Neural cell (in vitro differentiated cells): ENCODE measurements at regions not wholly inside any gene's neighbourhood (a gene's known extent, or its start where the extent isn't known, plus 50 kb on each side); places are given as distances from the start of the nearest gene placed in this dataset.

Experiments used
- H2AFZ ChIP-seq: fragments of 200-600, 300-800 bp; sonication (generic), shearing (Covaris generic); 2 replicates; pipeline ENCODE4 v1.6.0; 2014; ENCODE audit warnings: low read depth, mild to moderate bottlenecking, antibody characterized with exemption, low read length, moderate library complexity
- H3F3A ChIP-seq: fragments of 200-600 bp; shearing (Covaris generic); 2 replicates; pipeline ENCODE4 v1.6.1; 2016; ENCODE audit warnings: mild to moderate bottlenecking, moderate library complexity, mixed read lengths, antibody characterized with exemption, low read length; ENCODE audit not compliant: insufficient read depth, poor library complexity, severe bottlenecking
- H3K27ac ChIP-seq: fragments of 200-600, 300-800 bp; sonication (generic), shearing (Covaris generic); 2 replicates; pipeline ENCODE4 v1.5.1; 2014; ENCODE audit warnings: mild to moderate bottlenecking, low read length, moderate library complexity
- H3K27me3 ChIP-seq: fragments of 300-800, 200-600 bp; sonication (generic), shearing (Covaris generic); 2 replicates; pipeline ENCODE4 v1.6.0; 2014; ENCODE audit warnings: mild to moderate bottlenecking, low read depth, low read length, moderate library complexity; ENCODE audit not compliant: insufficient read depth
- H3K36me3 ChIP-seq: fragments of 300-800, 200-600 bp; sonication (generic), shearing (Covaris generic); 2 replicates; pipeline ENCODE4 v1.5.1; 2014; ENCODE audit warnings: mild to moderate bottlenecking, antibody characterized with exemption, low read length, moderate library complexity; ENCODE audit not compliant: insufficient read depth
- H3K4me2 ChIP-seq: fragments of 300-800, 200-600 bp; sonication (generic), shearing (Covaris generic); 2 replicates; pipeline ENCODE4 v1.6.0; 2014; ENCODE audit warnings: mild to moderate bottlenecking, low read length
- H3K4me3 ChIP-seq: fragments of 300-800, 200-600 bp; sonication (generic), shearing (Covaris generic); 2 replicates; pipeline ENCODE4 v1.5.1; 2014; ENCODE audit warnings: mild to moderate bottlenecking, low read length, moderate library complexity
- H3K79me2 ChIP-seq: fragments of 200-600 bp; shearing (Covaris generic); replicated peaks from 2 replicates; pipeline ENCODE4 v1.6.0; 2014; ENCODE audit warnings: mild to moderate bottlenecking, low read length, moderate library complexity; ENCODE audit not compliant: insufficient read depth
- H3K9ac ChIP-seq: fragments of 300-800, 200-600 bp; sonication (generic), shearing (Covaris generic); 2 replicates; pipeline ENCODE4 v1.6.1; 2016; ENCODE audit warnings: mild to moderate bottlenecking, low read length, mixed read lengths
- H3K9me2 ChIP-seq: fragments of 200-600 bp; shearing (Covaris generic); 2 replicates; pipeline ENCODE4 v1.6.1; 2016; ENCODE audit warnings: mild to moderate bottlenecking, low read length, mixed read lengths; ENCODE audit not compliant: insufficient read depth
- H3K9me3 ChIP-seq: fragments of 200-600, 300-800 bp; sonication (generic), shearing (Covaris generic); 2 replicates; pipeline ENCODE4 v1.6.1; 2016; ENCODE audit warnings: mild to moderate bottlenecking, mixed run types, low read length, moderate library complexity, mixed read lengths
- H4K20me1 ChIP-seq: fragments of 200-600 bp; shearing (Covaris generic); 2 replicates; pipeline ENCODE4 v1.6.1; 2016; ENCODE audit warnings: mild to moderate bottlenecking, mixed run types; ENCODE audit not compliant: insufficient read depth
- EP300 ChIP-seq: fragments of 450-650 bp; conservative IDR thresholded peaks from 2 replicates; pipeline ENCODE4 v1.6.1; 2014; ENCODE audit warnings: antibody characterized with exemption, mild to moderate bottlenecking, moderate library complexity; ENCODE audit not compliant: poor library complexity, severe bottlenecking
- EZH2 ChIP-seq: fragments of 200-600, 300-800 bp; shearing (Covaris generic), sonication (generic); IDR thresholded peaks from 2 replicates; pipeline ENCODE4 v1.6.1; 2014; ENCODE audit warnings: antibody characterized with exemption, low read length, borderline replicate concordance, mild to moderate bottlenecking; ENCODE audit not compliant: insufficient read depth, poor library complexity, severe bottlenecking
- MXI1 ChIP-seq: fragments of 450-650 bp; conservative IDR thresholded peaks from 2 replicates; pipeline ENCODE4 v1.6.1; 2014; ENCODE audit warnings: antibody characterized with exemption, mild to moderate bottlenecking; ENCODE audit not compliant: poor library complexity, severe bottlenecking
- POLR2AphosphoS5 ChIP-seq: IDR thresholded peaks from 2 replicates; pipeline ENCODE4 v1.6.1; 2012
- RAD21 ChIP-seq: fragments of 450-650 bp; conservative IDR thresholded peaks from 2 replicates; pipeline ENCODE4 v1.6.1; 2014; ENCODE audit warnings: antibody characterized with exemption, mild to moderate bottlenecking, moderate library complexity
- SMC3 ChIP-seq: fragments of 450-650 bp; conservative IDR thresholded peaks from 2 replicates; pipeline ENCODE4 v1.6.1; 2014; ENCODE audit warnings: antibody characterized with exemption, mild to moderate bottlenecking, moderate library complexity; ENCODE audit not compliant: poor library complexity
- TAF1 ChIP-seq: IDR thresholded peaks from 2 replicates; pipeline ENCODE4 v1.6.1; 2012; ENCODE audit warnings: low read depth
- TF ChIP-seq, protein P1 (sequence below): fragments of 450-650 bp; IDR thresholded peaks from 2 replicates; pipeline ENCODE4 v1.5.1; 2014; ENCODE audit warnings: antibody characterized with exemption, mild to moderate bottlenecking, moderate library complexity; ENCODE audit not compliant: poor library complexity, severe bottlenecking
- TF ChIP-seq, protein P2 (sequence below): IDR thresholded peaks from 2 replicates; pipeline ENCODE4 v1.6.1; 2012; ENCODE audit warnings: borderline replicate concordance

DNA sequence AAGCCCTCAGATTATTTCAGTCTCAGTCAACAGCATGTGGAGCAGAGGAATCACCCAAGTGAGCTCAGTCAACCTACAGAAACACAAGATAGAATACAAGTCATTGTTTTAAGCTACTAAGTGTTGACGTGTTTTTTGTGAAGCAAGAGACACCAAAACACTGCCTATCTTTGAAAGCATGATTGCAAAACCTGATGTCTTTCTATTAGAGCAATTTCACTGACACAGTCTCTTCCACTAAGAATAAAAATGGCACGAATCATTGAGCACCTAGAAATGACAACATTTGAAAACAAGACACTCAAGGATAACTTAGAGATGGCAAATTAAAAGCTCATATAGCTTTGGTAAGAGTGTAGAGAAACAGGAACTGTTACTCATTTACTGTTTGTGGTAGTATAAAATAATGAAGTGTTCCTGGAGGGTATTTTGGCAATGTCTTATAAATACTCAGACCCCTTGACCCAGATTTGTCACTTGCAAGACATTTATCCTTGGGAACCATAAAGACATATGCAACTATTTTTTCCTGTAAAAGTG lies 407.1 kb upstream of the XYLT1 start:
- Histone ChIP-seq H3K36me3 (no peaks in the 10 kb centered on the region), H3K27ac (no peak overlapping the region), H2AFZ (no peak overlapping the region), H3K9ac (no peak overlapping the region), H3K4me2 (no peak overlapping the region), H3K9me2 (no peaks in the 10 kb centered on the region), H4K20me1 (no peaks in the 10 kb centered on the region), H3K9me3 (no peaks in the 10 kb centered on the region), H3K4me3 (no peak overlapping the region), H3F3A (no peaks in the 10 kb centered on the region), H3K27me3 (no peaks in the 10 kb centered on the region), H3K79me2 (no peaks in the 10 kb centered on the region)
- TF ChIP-seq, protein P1, sequence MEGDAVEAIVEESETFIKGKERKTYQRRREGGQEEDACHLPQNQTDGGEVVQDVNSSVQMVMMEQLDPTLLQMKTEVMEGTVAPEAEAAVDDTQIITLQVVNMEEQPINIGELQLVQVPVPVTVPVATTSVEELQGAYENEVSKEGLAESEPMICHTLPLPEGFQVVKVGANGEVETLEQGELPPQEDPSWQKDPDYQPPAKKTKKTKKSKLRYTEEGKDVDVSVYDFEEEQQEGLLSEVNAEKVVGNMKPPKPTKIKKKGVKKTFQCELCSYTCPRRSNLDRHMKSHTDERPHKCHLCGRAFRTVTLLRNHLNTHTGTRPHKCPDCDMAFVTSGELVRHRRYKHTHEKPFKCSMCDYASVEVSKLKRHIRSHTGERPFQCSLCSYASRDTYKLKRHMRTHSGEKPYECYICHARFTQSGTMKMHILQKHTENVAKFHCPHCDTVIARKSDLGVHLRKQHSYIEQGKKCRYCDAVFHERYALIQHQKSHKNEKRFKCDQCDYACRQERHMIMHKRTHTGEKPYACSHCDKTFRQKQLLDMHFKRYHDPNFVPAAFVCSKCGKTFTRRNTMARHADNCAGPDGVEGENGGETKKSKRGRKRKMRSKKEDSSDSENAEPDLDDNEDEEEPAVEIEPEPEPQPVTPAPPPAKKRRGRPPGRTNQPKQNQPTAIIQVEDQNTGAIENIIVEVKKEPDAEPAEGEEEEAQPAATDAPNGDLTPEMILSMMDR, result no peak
- TF ChIP-seq MXI1 (no peak), EP300 (no peak), POLR2AphosphoS5 (no peak), EZH2 (no peak), SMC3 (no peak), RAD21 (no peak), TAF1 (no peak)
- TF ChIP-seq, protein P2, sequence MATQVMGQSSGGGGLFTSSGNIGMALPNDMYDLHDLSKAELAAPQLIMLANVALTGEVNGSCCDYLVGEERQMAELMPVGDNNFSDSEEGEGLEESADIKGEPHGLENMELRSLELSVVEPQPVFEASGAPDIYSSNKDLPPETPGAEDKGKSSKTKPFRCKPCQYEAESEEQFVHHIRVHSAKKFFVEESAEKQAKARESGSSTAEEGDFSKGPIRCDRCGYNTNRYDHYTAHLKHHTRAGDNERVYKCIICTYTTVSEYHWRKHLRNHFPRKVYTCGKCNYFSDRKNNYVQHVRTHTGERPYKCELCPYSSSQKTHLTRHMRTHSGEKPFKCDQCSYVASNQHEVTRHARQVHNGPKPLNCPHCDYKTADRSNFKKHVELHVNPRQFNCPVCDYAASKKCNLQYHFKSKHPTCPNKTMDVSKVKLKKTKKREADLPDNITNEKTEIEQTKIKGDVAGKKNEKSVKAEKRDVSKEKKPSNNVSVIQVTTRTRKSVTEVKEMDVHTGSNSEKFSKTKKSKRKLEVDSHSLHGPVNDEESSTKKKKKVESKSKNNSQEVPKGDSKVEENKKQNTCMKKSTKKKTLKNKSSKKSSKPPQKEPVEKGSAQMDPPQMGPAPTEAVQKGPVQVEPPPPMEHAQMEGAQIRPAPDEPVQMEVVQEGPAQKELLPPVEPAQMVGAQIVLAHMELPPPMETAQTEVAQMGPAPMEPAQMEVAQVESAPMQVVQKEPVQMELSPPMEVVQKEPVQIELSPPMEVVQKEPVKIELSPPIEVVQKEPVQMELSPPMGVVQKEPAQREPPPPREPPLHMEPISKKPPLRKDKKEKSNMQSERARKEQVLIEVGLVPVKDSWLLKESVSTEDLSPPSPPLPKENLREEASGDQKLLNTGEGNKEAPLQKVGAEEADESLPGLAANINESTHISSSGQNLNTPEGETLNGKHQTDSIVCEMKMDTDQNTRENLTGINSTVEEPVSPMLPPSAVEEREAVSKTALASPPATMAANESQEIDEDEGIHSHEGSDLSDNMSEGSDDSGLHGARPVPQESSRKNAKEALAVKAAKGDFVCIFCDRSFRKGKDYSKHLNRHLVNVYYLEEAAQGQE, result no peak

DNA sequence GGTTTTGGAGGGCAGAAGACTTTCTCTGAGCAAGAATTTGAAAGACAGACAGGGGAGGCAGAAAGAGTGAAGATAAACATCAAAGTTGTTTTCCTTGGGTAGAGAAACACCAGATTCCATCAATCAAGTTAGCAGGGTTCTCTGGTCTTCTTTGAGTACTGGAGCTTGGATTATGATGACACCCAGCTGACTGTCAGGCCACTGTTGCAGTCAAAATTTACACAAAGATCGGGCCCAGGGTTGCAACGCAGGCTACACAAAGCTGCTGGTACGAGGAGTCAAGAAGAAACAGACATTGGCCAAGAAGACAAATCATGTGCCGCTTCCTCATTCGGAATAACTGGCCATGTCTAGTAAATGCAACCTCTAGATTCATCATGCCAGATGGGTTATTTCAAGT lies 396.2 kb upstream of the XYLT1 start:
- Histone ChIP-seq H3K4me2 (no peak overlapping the region), H4K20me1 (no peaks in the 10 kb centered on the region), H3K79me2 (no peaks in the 10 kb centered on the region), H3K9ac (no peak overlapping the region), H2AFZ (no peak overlapping the region), H3K27me3 (no peaks in the 10 kb centered on the region), H3K9me2 (no peaks in the 10 kb centered on the region), H3K9me3 (no peaks in the 10 kb centered on the region), H3F3A (no peaks in the 10 kb centered on the region), H3K36me3 (no peaks in the 10 kb centered on the region), H3K4me3 (no peak overlapping the region), H3K27ac (no peak overlapping the region)
- TF ChIP-seq SMC3 (no peak), EP300 (no peak), TAF1 (no peak), POLR2AphosphoS5 (no peak), EZH2 (no peak), RAD21 (no peak), MXI1 (no peak)
- TF ChIP-seq, protein P1, result no peak
